GM18907 (cell line): ENCODE measurements at regions not wholly inside any gene's neighbourhood (a gene's known extent, or its start where the extent isn't known, plus 50 kb on each side); places are given as distances from the start of the nearest gene placed in this dataset.

Experiments
- ATAC-seq: cut with Tn5 transposase; IDR thresholded peaks from one replicate; pipeline ENCODE4 v1.9.1; 2021; ENCODE audit warnings: mild to moderate bottlenecking, moderate library complexity; ENCODE audit not compliant: unreplicated experiment

DNA sequence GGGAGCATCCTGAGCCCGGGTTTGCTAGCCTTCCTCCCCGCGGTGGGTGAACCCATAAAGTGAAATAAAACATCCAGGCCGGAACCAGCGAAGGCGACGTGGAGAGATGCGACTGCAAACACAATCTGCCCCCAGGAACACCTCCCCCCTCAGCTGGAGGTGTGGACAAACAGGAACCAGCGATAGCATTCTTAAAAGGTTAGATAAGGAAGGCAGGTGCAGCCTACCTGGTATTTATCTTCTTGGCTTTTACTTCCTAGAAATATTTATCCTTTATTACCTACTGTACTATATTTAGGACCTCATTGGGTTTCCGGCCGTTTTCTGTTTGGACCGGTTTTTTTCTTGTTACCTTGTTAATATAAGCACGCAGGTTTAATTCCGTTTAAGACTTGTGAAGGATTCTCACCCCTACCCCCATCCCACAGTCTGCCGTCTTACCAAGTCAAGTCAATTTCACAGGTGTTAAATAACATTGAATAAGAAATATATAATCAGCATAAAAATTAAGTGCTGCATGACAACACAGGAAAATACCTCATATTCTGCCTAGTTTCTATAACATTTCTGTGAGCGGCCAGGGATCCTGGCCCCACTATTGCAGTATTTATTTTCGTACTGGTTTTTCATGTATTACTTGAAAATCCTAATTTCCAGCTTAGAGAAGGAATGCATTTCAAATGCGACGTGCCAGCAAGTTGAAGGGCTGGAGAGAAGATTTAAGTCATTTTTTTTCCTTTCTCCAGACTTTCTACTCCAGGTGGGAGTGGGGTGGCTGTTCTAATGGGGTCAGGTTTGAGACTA, 224.0 kb upstream of the ID2 start:
- ATAC-seq: no peak

DNA sequence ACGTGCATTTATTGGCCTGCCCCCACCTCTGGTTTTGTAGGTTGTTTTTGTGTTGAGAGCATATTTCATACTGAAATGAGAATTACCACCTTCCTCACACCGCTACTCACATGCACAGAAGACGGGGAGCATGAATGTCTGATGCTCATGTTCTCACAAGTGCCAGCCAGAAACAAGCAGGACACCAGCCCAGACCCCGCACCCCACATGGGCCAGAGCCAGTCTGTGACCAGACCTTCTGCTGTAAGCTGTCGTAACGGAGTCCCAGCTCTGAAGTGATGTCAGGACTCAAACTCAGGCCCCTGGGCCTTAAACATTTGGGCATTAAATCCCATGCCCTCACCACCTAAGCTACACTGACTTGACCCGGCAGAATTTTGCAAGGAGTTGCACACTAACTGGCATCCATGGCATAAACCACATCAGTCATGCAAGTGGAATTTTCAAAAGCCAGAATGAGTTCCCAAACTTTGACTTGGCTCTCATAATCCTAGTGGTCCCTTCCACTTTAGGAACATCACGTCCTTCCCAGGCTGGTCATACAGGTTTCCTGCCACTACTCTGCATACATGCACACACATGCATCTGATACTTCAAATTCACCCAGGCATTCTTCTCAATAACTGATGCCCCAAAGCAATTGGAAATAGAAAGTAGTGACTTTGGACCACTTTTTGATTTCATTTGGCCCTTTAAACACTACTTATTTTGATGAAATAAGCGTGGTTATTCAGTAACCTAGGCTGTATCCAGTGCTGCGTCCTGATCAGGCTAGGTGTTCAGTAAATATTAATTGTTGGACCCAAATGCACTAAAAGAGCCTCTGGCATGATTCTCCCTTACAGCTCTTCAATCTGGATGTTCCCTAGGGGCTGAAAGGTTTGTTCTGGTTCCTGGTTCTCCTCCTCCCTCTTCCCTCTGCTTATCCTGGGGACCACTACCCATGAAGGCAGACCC, 223.1 kb upstream of the ID2 start:
- ATAC-seq: no peak

DNA sequence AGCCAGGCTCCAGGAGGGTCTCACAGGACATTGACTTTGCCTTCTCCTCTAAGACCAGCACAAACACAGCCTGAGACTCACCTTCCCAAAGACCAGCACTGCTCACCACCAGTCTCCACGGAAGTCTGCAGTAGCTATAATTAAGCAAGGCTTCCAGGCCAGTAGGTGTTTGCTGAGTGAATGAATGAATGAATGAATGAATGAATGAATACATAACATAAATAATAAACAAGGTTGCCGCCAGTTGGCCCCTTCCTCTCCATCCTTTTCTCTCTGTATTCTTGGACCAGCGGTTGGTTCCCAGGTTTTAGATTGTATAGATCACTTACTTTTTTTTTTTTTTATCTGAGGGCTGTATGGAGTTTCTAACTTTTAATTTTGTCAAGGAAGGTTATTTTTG, 222.4 kb upstream of the ID2 start:
- ATAC-seq: no peak

- no peak for ATAC-seq
Observed at GRCh38 chr2:8461341-8461740, 220.5 kb upstream of the ID2 start.

- no peak for ATAC-seq
Observed at GRCh38 chr2:8462280-8462679, 219.6 kb upstream of the ID2 start.

GRCh38 chr2:8462899-8463648, 218.8 kb upstream of the ID2 start:
- no peak for ATAC-seq

- no peak for ATAC-seq
Observed at GRCh38 chr2:8465560-8465959, 216.3 kb upstream of the ID2 start.

DNA sequence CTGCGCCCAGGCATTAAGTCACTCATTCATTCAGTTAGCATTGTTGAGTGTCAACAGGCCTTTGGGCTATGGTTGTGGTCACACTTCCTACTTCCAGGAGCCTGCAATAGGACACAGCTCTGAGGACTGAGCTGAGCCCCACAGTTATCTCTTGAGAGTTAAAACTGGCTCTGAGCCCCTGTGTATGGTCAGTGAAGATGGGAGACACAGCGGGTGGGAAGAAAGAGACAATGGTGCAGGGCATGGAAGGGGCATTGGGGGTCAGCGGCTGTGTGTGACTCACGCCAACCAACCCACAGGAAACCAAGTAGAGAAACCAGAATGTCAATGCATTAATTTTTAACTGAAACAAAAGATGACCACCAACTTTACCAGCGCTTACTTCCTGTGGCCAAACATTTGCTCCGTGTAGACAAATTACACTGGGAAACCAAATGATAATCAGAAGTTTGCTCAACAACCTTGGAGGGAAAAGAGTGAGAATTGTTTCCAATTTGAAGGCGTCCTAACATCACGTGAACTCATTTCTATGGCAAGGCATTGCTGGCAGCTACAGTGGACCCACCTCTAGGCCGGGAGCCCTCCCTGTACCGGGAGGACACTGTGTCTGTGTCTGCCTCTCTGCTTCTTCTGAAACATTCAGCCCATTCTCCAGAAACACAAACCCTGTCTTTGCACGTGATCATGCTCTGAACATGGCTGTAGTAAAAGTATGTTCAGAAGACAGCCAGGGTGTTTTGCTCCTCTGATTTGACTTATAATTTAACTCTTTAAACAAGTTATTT, 212.0 kb upstream of the ID2 start:
- peak; percentile 75 for ATAC-seq

DNA sequence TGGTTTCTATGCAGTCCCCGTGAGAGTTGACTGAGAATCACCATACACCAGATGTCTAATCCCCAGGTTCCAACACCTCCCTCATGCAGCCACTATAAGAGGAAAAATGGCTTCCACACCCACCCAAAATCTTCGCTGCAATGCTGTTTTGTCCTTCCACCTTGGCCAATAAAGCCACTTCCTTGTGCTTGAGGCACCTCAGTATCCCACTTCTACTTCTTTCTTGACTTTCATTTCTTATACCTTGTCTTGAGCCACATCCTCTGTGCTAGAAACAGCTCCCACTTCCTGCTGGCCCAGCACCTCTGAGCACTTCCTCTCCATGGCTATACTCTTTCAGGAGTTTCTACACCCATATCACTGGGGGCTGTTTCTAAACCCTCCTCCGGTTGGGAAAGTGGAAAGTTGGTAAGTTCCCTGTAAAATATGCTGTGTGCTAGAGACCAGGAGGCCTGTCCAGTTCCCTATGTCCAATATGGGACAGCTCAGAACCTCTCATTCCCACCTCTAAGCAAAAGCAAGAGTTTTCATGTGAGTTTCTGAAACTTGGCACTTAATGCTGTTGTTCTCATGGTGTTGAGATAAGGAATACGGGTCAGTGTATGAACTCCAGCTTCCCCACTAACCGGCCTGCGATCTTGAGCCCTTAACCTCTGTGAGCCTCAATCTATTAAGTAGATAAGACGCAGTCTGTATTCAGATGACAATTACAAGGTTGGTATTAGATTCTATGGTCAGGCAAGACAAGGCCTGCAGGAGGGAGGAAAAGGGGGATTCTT, 209.1 kb upstream of the ID2 start:
- ATAC-seq: peak; percentile 53

DNA sequence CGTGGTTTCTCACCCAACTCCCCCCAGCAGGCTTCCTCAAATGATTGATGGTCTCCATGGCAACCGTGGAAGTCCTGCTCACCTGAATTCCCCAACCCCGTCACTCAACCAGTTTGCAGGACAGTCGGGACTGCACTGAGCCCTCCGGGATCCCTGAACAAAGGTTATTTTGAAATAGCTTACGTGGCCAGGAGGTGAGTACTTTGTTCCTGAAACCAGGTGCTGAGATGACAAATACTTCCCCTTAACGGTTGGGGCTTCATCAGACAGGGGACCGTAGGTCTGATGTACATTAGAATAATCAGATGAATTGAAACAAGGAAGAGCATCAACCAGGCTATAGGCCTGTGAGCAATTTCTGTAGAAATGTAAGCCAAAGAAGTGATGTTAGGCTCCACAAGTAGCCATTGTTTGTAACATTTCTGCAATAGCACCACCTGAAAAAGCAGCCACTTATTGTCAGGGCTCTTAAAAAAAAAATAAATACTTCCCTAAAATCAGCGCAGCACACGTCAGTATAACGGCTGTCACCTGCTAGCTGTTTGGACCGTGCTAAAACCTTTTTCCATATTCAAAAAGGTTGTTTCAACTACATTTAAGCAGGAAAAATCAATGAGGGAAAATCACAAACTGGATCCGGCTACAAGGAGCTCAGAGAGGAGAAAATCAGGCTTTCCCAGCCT, 206.4 kb upstream of the ID2 start:
- peak; percentile 32 for ATAC-seq

DNA sequence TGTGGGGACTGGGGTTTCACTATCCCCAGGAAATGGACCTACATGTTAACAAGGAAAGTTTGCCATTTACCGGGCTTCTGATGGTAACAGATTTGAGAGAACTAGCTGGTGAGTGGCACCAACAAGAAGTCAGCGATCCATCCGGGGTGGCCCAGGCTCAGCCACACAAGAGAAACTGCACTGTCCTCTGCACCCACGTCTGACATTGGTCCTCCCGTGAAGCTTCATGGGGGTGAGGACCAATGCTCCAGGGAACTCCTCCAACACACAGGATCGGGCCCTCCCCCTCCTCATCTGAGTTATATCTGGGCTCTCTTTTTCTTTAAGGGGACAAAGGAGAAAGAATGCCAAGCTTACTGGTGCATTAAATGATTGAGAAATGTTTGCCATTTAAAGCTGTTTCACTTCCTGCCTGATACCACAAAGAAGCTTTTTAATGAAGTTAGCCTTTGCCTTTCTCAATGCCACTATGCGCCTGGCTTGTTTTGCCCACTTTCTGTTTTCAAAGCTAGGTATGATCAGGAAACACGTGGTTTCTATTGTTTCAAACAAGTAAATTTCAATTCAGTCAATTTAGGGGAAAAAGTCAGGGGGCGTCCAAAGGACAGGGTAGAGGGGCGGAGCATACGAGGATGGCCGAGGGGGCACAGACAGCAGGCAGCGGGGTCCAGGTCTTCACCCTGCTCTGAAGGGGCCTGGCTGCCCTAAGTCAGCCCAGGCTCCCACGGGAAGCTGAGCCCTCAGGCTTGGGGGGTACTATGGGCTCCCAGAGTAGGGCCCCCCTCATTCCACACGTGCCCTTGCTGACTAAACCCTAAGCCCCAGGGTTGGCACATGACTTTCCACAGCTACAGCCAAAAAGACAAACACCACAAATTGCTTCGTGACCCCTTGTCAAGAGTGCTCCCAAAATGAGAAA, 204.0 kb upstream of the ID2 start:
- ATAC-seq: peak; percentile 66

DNA sequence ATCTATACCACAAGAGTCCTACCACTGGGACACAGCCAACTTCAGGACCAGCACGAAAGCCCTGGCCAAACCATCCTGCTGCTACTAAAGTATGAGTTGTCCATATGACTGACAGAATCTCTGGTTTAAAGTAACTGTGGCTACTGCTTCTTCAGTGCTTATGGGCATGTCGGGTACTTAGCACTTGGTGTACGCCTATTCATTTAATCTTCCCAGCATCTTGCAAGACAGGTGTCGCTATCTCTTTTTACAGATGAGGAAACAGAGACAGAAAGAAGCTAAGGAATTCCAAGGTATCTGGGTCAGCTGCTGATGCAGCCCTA, 203.4 kb upstream of the ID2 start:
- ATAC-seq: no peak

DNA sequence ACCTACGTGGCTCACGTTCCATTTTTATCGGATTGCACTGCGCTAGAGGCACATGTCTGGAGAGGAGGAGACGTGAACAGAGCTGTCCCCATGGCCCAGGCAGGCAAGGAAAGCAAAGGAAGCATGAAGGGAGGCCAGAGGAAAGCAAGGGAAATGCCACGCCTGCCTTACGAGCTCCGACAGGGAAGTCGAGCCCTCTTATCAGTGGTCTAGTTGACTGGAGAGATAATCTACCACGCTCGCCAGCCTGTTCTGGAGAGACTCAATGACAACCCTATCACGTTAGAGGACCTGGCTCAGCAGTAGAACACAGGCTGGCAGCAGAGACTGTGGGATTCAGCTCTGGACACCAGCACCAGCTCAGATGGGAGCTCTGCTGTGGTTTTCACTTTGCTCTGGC, 202.6 kb upstream of the ID2 start:
- ATAC-seq: no peak

DNA sequence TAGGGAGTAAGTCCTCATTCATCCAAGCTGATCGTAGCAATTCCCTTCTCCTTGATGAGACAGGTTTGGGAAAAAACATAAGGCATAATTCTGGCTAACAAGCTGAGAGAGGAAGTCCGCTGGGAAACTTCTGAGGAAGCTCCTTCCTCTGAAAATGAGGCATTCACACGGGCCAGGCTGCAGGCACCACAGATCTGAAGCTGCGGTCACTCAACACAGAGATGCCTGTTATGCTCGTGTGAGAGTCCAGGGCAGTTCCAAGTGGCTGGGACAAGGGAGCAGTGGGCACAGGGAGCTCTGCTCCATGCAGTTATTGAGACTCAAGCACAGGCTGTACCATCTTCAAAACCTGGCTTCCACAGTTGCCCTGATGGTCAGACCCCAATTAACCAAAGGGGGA, 200.9 kb upstream of the ID2 start:
- ATAC-seq: no peak

GRCh38 chr2:8481463-8482009, 200.3 kb upstream of the ID2 start:
- ATAC-seq: peak; percentile 46

DNA sequence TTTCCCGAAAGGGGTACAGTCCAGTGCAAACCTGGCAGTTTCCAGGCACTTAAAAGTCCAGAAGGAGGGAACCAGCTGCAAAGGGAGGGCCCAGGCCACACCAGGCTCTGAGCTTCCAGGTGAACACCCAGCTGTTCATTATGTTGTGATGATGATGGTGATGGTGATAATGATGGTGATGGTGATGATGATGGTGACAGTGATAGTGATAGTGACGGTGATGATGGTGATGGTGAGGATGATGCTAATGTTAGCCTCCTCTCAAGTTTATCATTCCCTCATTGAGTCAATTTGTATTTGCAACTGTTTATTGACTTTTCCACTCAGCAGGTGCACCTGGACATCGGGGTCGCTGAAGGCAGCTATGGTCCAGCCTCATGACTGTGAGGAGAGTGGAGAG, 199.4 kb upstream of the ID2 start:
- ATAC-seq: no peak

- no peak for ATAC-seq
Observed at GRCh38 chr2:8484502-8485283, 197.2 kb upstream of the ID2 start.
